Trophoblast cell (in vitro differentiated cells and primary cell): ENCODE measurements at regions not wholly inside any gene's neighbourhood (a gene's known extent, or its start where the extent isn't known, plus 50 kb on each side); places are given as distances from the start of the nearest gene placed in this dataset.

ENCODE experiments used
- DNase-seq, 2 donors: peaks; one replicate each; pipeline ENCODE4 v3.0.0-alpha.2; 2016
- H2AFZ ChIP-seq: 2 replicates; pipeline ENCODE4 v1.6.1; 2013; ENCODE audit warnings: low read length, moderate library complexity, mild to moderate bottlenecking; ENCODE audit not compliant: insufficient read depth, poor library complexity
- H2AK5ac ChIP-seq: 2 replicates; pipeline ENCODE4 v1.6.1; 2013; ENCODE audit warnings: mild to moderate bottlenecking, low read length
- H2BK120ac ChIP-seq: 2 replicates; pipeline ENCODE4 v1.6.1; 2013; ENCODE audit warnings: low read length, mild to moderate bottlenecking, moderate library complexity; ENCODE audit not compliant: insufficient read depth, poor library complexity
- H2BK12ac ChIP-seq: 2 replicates; pipeline ENCODE4 v1.6.1; 2013; ENCODE audit warnings: mild to moderate bottlenecking, low read length, moderate library complexity
- H2BK5ac ChIP-seq: 2 replicates; pipeline ENCODE4 v1.6.1; 2013; ENCODE audit warnings: low read length, low read depth, moderate library complexity, mild to moderate bottlenecking; ENCODE audit not compliant: poor library complexity
- H3K14ac ChIP-seq: 2 replicates; pipeline ENCODE4 v1.6.1; 2013; ENCODE audit warnings: mild to moderate bottlenecking, low read length
- H3K18ac ChIP-seq: 2 replicates; pipeline ENCODE4 v1.6.1; 2013; ENCODE audit warnings: mild to moderate bottlenecking, low read length
- H3K23ac ChIP-seq: 2 replicates; pipeline ENCODE4 v1.6.1; 2013; ENCODE audit warnings: low read length
- H3K27ac ChIP-seq: 2 replicates; pipeline ENCODE4 v1.5.1; 2013; ENCODE audit warnings: low read depth, mild to moderate bottlenecking, inconsistent platforms, low read length, moderate library complexity
- H3K27me3 ChIP-seq: 2 replicates; pipeline ENCODE4 v1.6.1; 2013; ENCODE audit warnings: inconsistent platforms, mild to moderate bottlenecking, low read length, moderate library complexity; ENCODE audit not compliant: insufficient read depth
- H3K36me3 ChIP-seq, 2 experiments: 1 replicate in 1 of 2; 2 replicates in 1 of 2; pipeline ENCODE4 v1.6.1; 2013; ENCODE audit warnings: low read length in 2 of 2, mild to moderate bottlenecking in 2 of 2, moderate library complexity in 1 of 2; ENCODE audit not compliant: insufficient read depth in 2 of 2, control insufficient read depth in 1 of 2
- H3K4ac ChIP-seq: 2 replicates; pipeline ENCODE4 v1.6.1; 2013; ENCODE audit warnings: low read depth, mild to moderate bottlenecking, low read length, moderate library complexity
- H3K4me1 ChIP-seq, 2 experiments: 1 replicate in 1 of 2; 2 replicates in 1 of 2; pipeline ENCODE4 v1.6.1; 2013; ENCODE audit warnings: low read length in 2 of 2, mild to moderate bottlenecking in 2 of 2, moderate library complexity in 1 of 2; ENCODE audit not compliant: insufficient read depth in 2 of 2, control insufficient read depth in 1 of 2
- H3K4me2 ChIP-seq: 2 replicates; pipeline ENCODE4 v1.6.1; 2013; ENCODE audit warnings: inconsistent platforms, mild to moderate bottlenecking, low read length, moderate library complexity
- H3K4me3 ChIP-seq: 2 replicates; pipeline ENCODE4 v1.5.1; 2013; ENCODE audit warnings: mild to moderate bottlenecking, low read depth, low read length, inconsistent platforms
- H3K79me1 ChIP-seq: one replicate; pipeline ENCODE4 v1.6.1; 2013; ENCODE audit warnings: low read length
- H3K79me2 ChIP-seq: 2 replicates; pipeline ENCODE4 v1.6.1; 2013; ENCODE audit warnings: low read length, mild to moderate bottlenecking; ENCODE audit not compliant: control insufficient read depth, insufficient read depth, poor library complexity
- H3K9ac ChIP-seq: 2 replicates; pipeline ENCODE4 v1.6.1; 2013; ENCODE audit warnings: mild to moderate bottlenecking, low read length
- H3K9me3 ChIP-seq: 2 replicates; pipeline ENCODE4 v1.6.1; 2013; ENCODE audit warnings: low read depth, mild to moderate bottlenecking, control low read depth, inconsistent platforms, low read length; ENCODE audit not compliant: insufficient read depth
- H4K12ac ChIP-seq: 2 replicates; pipeline ENCODE4 v1.6.1; 2013; ENCODE audit warnings: low read depth, mild to moderate bottlenecking, low read length, moderate library complexity
- H4K8ac ChIP-seq: 2 replicates; pipeline ENCODE4 v1.6.1; 2013; ENCODE audit warnings: low read depth, mild to moderate bottlenecking, low read length, moderate library complexity
- H4K91ac ChIP-seq: one replicate; pipeline ENCODE4 v1.6.1; 2013; ENCODE audit warnings: low read depth, mild to moderate bottlenecking, low read length, moderate library complexity
- WGBS: extraction: QIAGEN DNeasy Blood & Tissue Kit; methylation state at CpG from one replicate; pipeline ENCODE4 v1.1.7; 2013; ENCODE audit warnings: missing lambda C conversion rate; ENCODE audit not compliant: insufficient read length, insufficient coverage; ENCODE audit errors: extremely low coverage; 5-methylcytosine and 5-hydroxymethylcytosine counted together

DNA sequence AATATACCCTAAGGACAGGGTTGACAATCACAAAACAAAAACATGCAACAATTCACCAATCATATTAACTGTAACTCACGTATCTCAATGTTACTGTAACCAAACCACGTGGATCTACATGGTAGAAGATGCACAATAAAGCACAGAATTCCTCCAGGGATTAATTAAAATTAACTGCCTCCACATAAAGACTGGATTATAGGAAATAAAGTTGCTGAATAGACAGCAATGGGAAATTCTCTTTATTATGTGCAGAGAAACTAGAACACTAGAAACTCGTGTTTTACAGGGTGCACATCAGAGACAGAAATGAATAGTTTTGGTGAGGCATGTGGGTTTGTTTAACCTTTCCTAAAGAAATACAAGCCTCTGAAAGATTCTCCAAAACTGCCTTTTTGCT, 696.3 kb downstream of the EPHA3 start:
- H3K4ac ChIP-seq: no peak overlapping the region
- H4K12ac ChIP-seq: no peak overlapping the region
- H2BK5ac ChIP-seq: no peak overlapping the region
- H4K91ac ChIP-seq: no peak overlapping the region
- no peak overlapping the region for H4K8ac ChIP-seq
- no peak overlapping the region for H2BK120ac ChIP-seq
- H3K79me2 ChIP-seq: no peaks in the 10 kb centered on the region
- no peaks in the 10 kb centered on the region for H3K36me3 ChIP-seq
- H3K4me2 ChIP-seq: no peak overlapping the region
- WGBS: no CpG with 5 or more reads among the region's 3 CpGs
- no peak overlapping the region for H3K23ac ChIP-seq
- H3K79me1 ChIP-seq: no peaks in the 10 kb centered on the region
- no peak overlapping the region for H3K18ac ChIP-seq
- no peak overlapping the region for H2BK12ac ChIP-seq
- H2AK5ac ChIP-seq: no peak overlapping the region
- no peaks in the 10 kb centered on the region for H3K27me3 ChIP-seq
- no peak for DNase-seq
- H3K4me1 ChIP-seq: no peaks in the 10 kb centered on the region
- no peaks in the 10 kb centered on the region for H3K9me3 ChIP-seq
- H3K14ac ChIP-seq: no peak overlapping the region
- no peak overlapping the region for H3K4me3 ChIP-seq
- no peak overlapping the region for H3K27ac ChIP-seq
- no peak overlapping the region for H2AFZ ChIP-seq
- no peak overlapping the region for H3K9ac ChIP-seq

DNA sequence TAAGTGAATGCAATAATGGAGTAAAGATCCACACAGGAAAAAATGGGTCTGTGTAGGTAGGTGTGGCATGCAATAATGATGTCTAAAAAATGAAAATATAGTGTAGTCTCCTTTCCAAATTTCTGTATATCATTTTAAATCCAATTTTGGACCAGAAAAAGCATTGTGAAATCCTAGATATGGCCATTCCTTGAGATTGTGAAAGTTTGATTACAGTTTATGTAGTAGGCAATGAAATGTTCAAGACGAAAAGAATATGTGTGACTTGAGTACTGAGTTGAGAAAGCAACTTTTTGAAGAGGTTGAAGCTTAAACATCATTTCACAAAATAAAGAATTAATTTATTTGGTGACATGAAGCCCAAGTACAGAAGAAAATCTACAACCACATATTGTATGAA, 698.7 kb downstream of the EPHA3 start:
- no peaks in the 10 kb centered on the region for H3K9me3 ChIP-seq
- H3K79me2 ChIP-seq: no peaks in the 10 kb centered on the region
- no peak overlapping the region for H4K12ac ChIP-seq
- no peak overlapping the region for H3K27ac ChIP-seq
- no peak overlapping the region for H3K4me2 ChIP-seq
- no peaks in the 10 kb centered on the region for H3K27me3 ChIP-seq
- no peaks in the 10 kb centered on the region for H3K4me1 ChIP-seq
- no peak overlapping the region for H4K8ac ChIP-seq
- no peak overlapping the region for H3K18ac ChIP-seq
- H3K14ac ChIP-seq: no peak overlapping the region
- no peak overlapping the region for H2BK120ac ChIP-seq
- H3K4me3 ChIP-seq: no peak overlapping the region
- no peaks in the 10 kb centered on the region for H3K79me1 ChIP-seq
- WGBS: no CpG with 5 or more reads among the region's 1 CpG
- no peak overlapping the region for H2AFZ ChIP-seq
- H4K91ac ChIP-seq: no peak overlapping the region
- no peak overlapping the region for H3K4ac ChIP-seq
- no peak overlapping the region for H2BK12ac ChIP-seq
- H3K23ac ChIP-seq: no peak overlapping the region
- no peak overlapping the region for H2BK5ac ChIP-seq
- H3K9ac ChIP-seq: no peak overlapping the region
- no peaks in the 10 kb centered on the region for H3K36me3 ChIP-seq
- no peak overlapping the region for H2AK5ac ChIP-seq
- DNase-seq: no peak

DNA sequence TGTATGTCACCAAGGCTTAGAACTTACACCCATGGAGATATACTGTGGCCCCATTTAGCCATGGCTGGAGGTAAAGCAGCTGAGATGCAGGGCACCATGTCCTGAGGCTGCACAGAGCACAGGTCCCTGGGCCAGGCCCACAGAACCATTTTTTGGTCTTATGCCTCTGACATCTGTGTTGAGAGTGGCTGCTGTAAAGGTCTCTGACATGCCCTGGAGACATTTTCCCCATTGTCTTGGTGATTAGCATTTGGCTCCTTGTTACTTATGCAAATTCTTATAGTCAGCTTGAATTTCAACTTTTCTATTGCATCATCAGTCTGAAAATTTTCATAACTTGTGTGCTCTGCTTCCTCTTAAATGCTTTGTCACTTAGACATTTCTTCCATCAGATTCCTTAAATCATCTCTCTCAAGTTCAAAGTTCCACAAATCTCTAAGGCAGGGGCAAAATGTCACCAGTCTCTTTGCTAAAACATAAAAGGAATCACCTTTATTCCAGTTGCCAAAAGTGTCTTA, 701.3 kb downstream of the EPHA3 start:
- Histone ChIP-seq H2AK5ac (no peak overlapping the region), H3K4me1 (no peaks in the 10 kb centered on the region), H2AFZ (no peak overlapping the region), H3K27me3 (no peaks in the 10 kb centered on the region), H3K79me2 (no peaks in the 10 kb centered on the region), H3K27ac (no peak overlapping the region), H3K9me3 (peaks cover 2% of the 10 kb centered on the region), H3K9ac (no peak overlapping the region), H4K91ac (no peak overlapping the region), H4K12ac (no peak overlapping the region), H3K4ac (no peak overlapping the region), H2BK12ac (no peak overlapping the region), H3K79me1 (no peaks in the 10 kb centered on the region), H3K4me3 (no peak overlapping the region), H3K14ac (no peak overlapping the region), H3K18ac (no peak overlapping the region), H2BK120ac (no peak overlapping the region), H2BK5ac (no peak overlapping the region), H4K8ac (no peak overlapping the region), H3K4me2 (no peak overlapping the region), H3K36me3 (no peaks in the 10 kb centered on the region), H3K23ac (no peak overlapping the region)
- DNase-seq: peak in 1 of 2 donors; percentile 1

DNA sequence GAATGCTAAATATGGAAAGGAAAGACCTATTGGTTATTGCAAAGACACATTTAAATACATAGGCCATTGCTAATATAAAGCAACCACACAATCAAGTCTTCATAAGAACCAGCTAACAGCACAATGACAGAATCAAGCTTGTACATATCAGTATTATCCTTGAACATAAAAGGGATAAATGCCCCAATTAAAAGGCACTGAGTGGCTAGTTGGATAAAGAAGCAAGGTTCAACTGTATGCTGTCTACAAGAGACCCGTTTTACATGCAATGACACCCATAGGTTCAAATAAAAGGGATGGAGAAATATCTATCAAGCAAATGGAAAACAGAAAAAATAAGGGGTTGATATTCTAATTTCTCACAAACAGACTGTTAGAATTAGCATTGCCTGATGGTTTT, 706.1 kb downstream of the EPHA3 start:
- H3K27ac ChIP-seq: no peak overlapping the region
- no peaks in the 10 kb centered on the region for H3K27me3 ChIP-seq
- H4K91ac ChIP-seq: no peak overlapping the region
- H3K4me2 ChIP-seq: no peak overlapping the region
- no CpG with 5 or more reads among the region's 1 CpG for WGBS
- no peak overlapping the region for H4K8ac ChIP-seq
- no peaks in the 10 kb centered on the region for H3K4me1 ChIP-seq
- H3K18ac ChIP-seq: no peak overlapping the region
- H3K4me3 ChIP-seq: no peak overlapping the region
- H2BK5ac ChIP-seq: no peak overlapping the region
- H2BK120ac ChIP-seq: no peak overlapping the region
- H2AFZ ChIP-seq: no peak overlapping the region
- peaks cover 2% of the 10 kb centered on the region for H3K9me3 ChIP-seq
- DNase-seq: no peak
- no peaks in the 10 kb centered on the region for H3K79me2 ChIP-seq
- no peak overlapping the region for H4K12ac ChIP-seq
- no peak overlapping the region for H2BK12ac ChIP-seq
- no peaks in the 10 kb centered on the region for H3K79me1 ChIP-seq
- no peaks in the 10 kb centered on the region for H3K36me3 ChIP-seq
- H3K4ac ChIP-seq: no peak overlapping the region
- no peak overlapping the region for H3K23ac ChIP-seq
- no peak overlapping the region for H2AK5ac ChIP-seq
- H3K9ac ChIP-seq: no peak overlapping the region
- no peak overlapping the region for H3K14ac ChIP-seq
